SK-N-SH treated with all-trans-retinoic acid at 6 μM for 48 hours (cell line): ENCODE measurements at regions not wholly inside any gene's neighbourhood (a gene's known extent, or its start where the extent isn't known, plus 50 kb on each side); places are given as distances from the start of the nearest gene placed in this dataset.

Source experiments
- ATAC-seq: fragments of 200-7000 bp; cut with Tn5 transposase; 3 replicates; pipeline ENCODE4 v1.9.1; 2020; ENCODE audit warnings: mild to moderate bottlenecking, moderate library complexity
- ARNTL ChIP-seq: fragments of 450-650 bp; formaldehyde crosslinking; IDR thresholded peaks from 2 replicates; pipeline ENCODE4 v1.5.0; 2020; ENCODE audit warnings: low read depth, mild to moderate bottlenecking, moderate library complexity, borderline replicate concordance
- BACH2 ChIP-seq: fragments of 250-450 bp; sonication (Bioruptor Pico); IDR thresholded peaks from 2 replicates; pipeline ENCODE4 v1.9.0; 2021; ENCODE audit warnings: mild to moderate bottlenecking, borderline replicate concordance
- CSRNP3 ChIP-seq: fragments of 250-450 bp; sonication (Bioruptor Pico); IDR thresholded peaks from 2 replicates; pipeline ENCODE4 v1.5.1; 2021; ENCODE audit warnings: mild to moderate bottlenecking, moderate library complexity
- ESRRG ChIP-seq: fragments of 250-450 bp; sonication (Bioruptor Pico); IDR thresholded peaks from 2 replicates; pipeline ENCODE4 v1.6.1; 2021; ENCODE audit warnings: mild to moderate bottlenecking
- GLIS3 ChIP-seq: fragments of 250-450 bp; sonication (Bioruptor Pico); IDR thresholded peaks from 2 replicates; pipeline ENCODE4 v1.5.0; 2020; ENCODE audit warnings: mild to moderate bottlenecking, moderate library complexity
- POU6F1 ChIP-seq: fragments of 250-450 bp; sonication (Bioruptor Pico); IDR thresholded peaks from 2 replicates; pipeline ENCODE4 v1.8.0; 2021; ENCODE audit warnings: low read depth, mild to moderate bottlenecking, moderate library complexity, borderline replicate concordance
- PPARA ChIP-seq: fragments of 250-450 bp; sonication (Bioruptor Pico); IDR thresholded peaks from 2 replicates; pipeline ENCODE4 v1.5.0; 2020; ENCODE audit warnings: mild to moderate bottlenecking, borderline replicate concordance
- RARB ChIP-seq: fragments of 250-450 bp; sonication (Bioruptor Pico); IDR thresholded peaks from 2 replicates; pipeline ENCODE4 v1.8.0; 2021; ENCODE audit warnings: mild to moderate bottlenecking, moderate library complexity
- SNAI2 ChIP-seq: fragments of 250-450 bp; sonication (Bioruptor Pico); IDR thresholded peaks from 2 replicates; pipeline ENCODE4 v1.5.0; 2020; ENCODE audit warnings: mild to moderate bottlenecking, moderate library complexity
- TCF4 ChIP-seq: fragments of 250-450 bp; sonication (Bioruptor Pico); IDR thresholded peaks from 2 replicates; pipeline ENCODE4 v1.8.0; 2021; ENCODE audit warnings: mild to moderate bottlenecking, moderate library complexity, borderline replicate concordance
- TOX ChIP-seq: fragments of 250-450 bp; sonication (Bioruptor Pico); IDR thresholded peaks from 2 replicates; pipeline ENCODE4 v1.8.0; 2021; ENCODE audit warnings: mild to moderate bottlenecking, moderate library complexity, borderline replicate concordance
- ZC3H10 ChIP-seq: fragments of 250-450 bp; sonication (Bioruptor Pico); IDR thresholded peaks from 2 replicates; pipeline ENCODE4 v1.5.1; 2021; ENCODE audit warnings: mild to moderate bottlenecking, moderate library complexity
- ZFP3 ChIP-seq: fragments of 250-450 bp; sonication (Bioruptor Pico); IDR thresholded peaks from 2 replicates; pipeline ENCODE4 v1.5.0; 2020; ENCODE audit warnings: mild to moderate bottlenecking, moderate library complexity
- ZNF565 ChIP-seq: fragments of 450-650 bp; formaldehyde crosslinking; conservative IDR thresholded peaks from 2 replicates; pipeline ENCODE4 v1.5.0; 2020; ENCODE audit warnings: low read depth, mild to moderate bottlenecking, moderate library complexity
- ZNF70 ChIP-seq: fragments of 450-650 bp; formaldehyde crosslinking; IDR thresholded peaks from 2 replicates; pipeline ENCODE4 v1.5.0; 2020; ENCODE audit warnings: mild to moderate bottlenecking, moderate library complexity
- TF ChIP-seq, protein P1 (sequence below): fragments of 250-450 bp; sonication (Bioruptor Pico); IDR thresholded peaks from 2 replicates; pipeline ENCODE4 v1.8.0; 2020; ENCODE audit warnings: mild to moderate bottlenecking, moderate library complexity, borderline replicate concordance
- TF ChIP-seq, protein P2 (sequence below): fragments of 250-450 bp; sonication (Bioruptor Pico); IDR thresholded peaks from 2 replicates; pipeline ENCODE4 v1.5.1; 2020; ENCODE audit warnings: low read depth, mild to moderate bottlenecking, moderate library complexity
- TF ChIP-seq, protein P3 (sequence below): fragments of 250-450 bp; sonication (Bioruptor Pico); IDR thresholded peaks from 2 replicates; pipeline ENCODE4 v1.5.0; 2020; ENCODE audit warnings: mild to moderate bottlenecking, moderate library complexity

DNA sequence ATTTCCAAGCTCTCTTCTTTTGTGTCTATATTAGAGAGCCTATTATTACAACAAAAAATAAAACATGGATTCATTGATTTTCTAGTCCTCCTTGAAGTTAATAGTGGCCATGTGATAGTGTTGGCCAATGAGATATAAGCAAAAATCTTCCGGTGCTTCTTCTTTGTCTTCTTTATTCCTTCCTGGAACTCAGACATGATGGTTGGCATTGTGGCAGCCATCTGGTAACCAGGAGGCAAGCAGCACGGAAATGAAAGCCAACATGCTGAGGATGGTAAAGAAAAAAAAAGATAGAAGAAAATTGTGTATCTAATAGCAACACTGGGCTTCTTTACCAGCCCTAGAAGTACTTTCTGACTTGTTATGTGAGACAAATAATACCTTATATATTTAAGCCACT lies 50.8 kb upstream of the SEL1L start:
- ATAC-seq, result no peak

DNA sequence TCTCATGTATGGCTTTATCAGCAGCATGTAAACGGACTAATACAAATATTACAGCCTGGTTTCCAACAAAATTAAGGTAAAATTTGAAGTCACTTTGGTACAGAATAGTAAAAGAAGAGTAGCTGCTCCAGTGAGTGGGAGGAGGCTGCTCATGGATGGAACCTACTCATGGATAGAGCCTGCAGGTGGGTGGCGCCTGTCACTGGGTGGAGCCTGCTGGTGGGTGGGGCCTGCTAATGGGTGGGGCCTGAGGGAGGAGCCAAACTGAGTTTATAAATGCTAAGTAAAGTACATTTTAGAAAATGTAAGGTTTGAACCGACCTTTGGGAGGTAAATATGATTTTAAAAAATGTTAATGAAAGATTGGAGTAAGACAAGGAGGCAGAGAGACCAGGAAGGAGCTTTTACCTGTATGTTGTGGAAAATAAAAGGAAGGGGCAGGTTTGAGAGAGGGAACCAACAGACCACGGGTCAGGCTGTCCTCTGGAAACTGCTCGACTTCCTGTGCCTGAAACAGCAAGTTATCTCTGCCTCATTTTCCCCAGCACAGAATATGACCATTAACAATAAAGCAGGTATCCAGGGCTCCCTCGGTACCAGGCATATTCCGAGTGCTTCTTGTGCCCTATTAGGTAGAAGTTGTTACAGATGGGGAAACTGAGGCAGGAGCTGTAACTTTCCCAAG lies 55.9 kb upstream of the SEL1L start:
- no peak for ATAC-seq
- no peak for TF ChIP-seq GLIS3
- TF ChIP-seq ZNF565 (CRISPR knock-in tag), result no peak
- TF ChIP-seq ZNF70, result no peak
- TF ChIP-seq TOX (CRISPR knock-in tag), result no peak
- TF ChIP-seq ZC3H10 (CRISPR knock-in tag), result no peak
- TF ChIP-seq, protein P1, sequence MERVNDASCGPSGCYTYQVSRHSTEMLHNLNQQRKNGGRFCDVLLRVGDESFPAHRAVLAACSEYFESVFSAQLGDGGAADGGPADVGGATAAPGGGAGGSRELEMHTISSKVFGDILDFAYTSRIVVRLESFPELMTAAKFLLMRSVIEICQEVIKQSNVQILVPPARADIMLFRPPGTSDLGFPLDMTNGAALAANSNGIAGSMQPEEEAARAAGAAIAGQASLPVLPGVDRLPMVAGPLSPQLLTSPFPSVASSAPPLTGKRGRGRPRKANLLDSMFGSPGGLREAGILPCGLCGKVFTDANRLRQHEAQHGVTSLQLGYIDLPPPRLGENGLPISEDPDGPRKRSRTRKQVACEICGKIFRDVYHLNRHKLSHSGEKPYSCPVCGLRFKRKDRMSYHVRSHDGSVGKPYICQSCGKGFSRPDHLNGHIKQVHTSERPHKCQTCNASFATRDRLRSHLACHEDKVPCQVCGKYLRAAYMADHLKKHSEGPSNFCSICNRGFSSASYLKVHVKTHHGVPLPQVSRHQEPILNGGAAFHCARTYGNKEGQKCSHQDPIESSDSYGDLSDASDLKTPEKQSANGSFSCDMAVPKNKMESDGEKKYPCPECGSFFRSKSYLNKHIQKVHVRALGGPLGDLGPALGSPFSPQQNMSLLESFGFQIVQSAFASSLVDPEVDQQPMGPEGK (CRISPR knock-in tag), result no peak
- no peak for TF ChIP-seq SNAI2 (CRISPR knock-in tag)
- TF ChIP-seq, protein P2, sequence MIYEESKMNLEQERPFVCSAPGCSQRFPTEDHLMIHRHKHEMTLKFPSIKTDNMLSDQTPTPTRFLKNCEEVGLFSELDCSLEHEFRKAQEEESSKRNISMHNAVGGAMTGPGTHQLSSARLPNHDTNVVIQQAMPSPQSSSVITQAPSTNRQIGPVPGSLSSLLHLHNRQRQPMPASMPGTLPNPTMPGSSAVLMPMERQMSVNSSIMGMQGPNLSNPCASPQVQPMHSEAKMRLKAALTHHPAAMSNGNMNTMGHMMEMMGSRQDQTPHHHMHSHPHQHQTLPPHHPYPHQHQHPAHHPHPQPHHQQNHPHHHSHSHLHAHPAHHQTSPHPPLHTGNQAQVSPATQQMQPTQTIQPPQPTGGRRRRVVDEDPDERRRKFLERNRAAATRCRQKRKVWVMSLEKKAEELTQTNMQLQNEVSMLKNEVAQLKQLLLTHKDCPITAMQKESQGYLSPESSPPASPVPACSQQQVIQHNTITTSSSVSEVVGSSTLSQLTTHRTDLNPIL (CRISPR knock-in tag), result no peak
- no peak for TF ChIP-seq ARNTL (CRISPR knock-in tag)
- TF ChIP-seq RARB, result no peak
- TF ChIP-seq PPARA (CRISPR knock-in tag), result no peak
- TF ChIP-seq CSRNP3 (CRISPR knock-in tag), result no peak
- TF ChIP-seq BACH2 (CRISPR knock-in tag), result no peak
- TF ChIP-seq POU6F1, result no peak
- TF ChIP-seq TCF4, result no peak
- TF ChIP-seq, protein P3, sequence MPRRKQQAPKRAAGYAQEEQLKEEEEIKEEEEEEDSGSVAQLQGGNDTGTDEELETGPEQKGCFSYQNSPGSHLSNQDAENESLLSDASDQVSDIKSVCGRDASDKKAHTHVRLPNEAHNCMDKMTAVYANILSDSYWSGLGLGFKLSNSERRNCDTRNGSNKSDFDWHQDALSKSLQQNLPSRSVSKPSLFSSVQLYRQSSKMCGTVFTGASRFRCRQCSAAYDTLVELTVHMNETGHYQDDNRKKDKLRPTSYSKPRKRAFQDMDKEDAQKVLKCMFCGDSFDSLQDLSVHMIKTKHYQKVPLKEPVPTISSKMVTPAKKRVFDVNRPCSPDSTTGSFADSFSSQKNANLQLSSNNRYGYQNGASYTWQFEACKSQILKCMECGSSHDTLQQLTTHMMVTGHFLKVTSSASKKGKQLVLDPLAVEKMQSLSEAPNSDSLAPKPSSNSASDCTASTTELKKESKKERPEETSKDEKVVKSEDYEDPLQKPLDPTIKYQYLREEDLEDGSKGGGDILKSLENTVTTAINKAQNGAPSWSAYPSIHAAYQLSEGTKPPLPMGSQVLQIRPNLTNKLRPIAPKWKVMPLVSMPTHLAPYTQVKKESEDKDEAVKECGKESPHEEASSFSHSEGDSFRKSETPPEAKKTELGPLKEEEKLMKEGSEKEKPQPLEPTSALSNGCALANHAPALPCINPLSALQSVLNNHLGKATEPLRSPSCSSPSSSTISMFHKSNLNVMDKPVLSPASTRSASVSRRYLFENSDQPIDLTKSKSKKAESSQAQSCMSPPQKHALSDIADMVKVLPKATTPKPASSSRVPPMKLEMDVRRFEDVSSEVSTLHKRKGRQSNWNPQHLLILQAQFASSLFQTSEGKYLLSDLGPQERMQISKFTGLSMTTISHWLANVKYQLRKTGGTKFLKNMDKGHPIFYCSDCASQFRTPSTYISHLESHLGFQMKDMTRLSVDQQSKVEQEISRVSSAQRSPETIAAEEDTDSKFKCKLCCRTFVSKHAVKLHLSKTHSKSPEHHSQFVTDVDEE (CRISPR knock-in tag), result no peak
- no peak for TF ChIP-seq ESRRG (CRISPR knock-in tag)

More for the DNA sequence above, 50.8 kb upstream of the SEL1L start:
- TF ChIP-seq GLIS3 (no peak), RARB (no peak), ZFP3 (CRISPR knock-in tag) (no peak), ZNF565 (CRISPR knock-in tag) (no peak), SNAI2 (CRISPR knock-in tag) (no peak), BACH2 (CRISPR knock-in tag) (no peak), POU6F1 (no peak), ZNF70 (no peak)
- TF ChIP-seq, protein P3 (CRISPR knock-in tag), result no peak
- TF ChIP-seq, all 23 proteins: peak for 0
